ENCODE measurements at regions not wholly inside any gene's neighbourhood (a gene's known extent, or its start where the extent isn't known, plus 50 kb on each side); places are given as distances from the start of the nearest gene placed in this dataset.

GRCh38 chr6:126618639-126619343 is 278.9 kb downstream of the CENPW start:
- no peak overlapping the region for H2AFZ ChIP-seq (replicated peaks)
- Mint-ChIP-seq H3K4me3 (no peak overlapping the region), H3K27me3 (ENCODE audit: insufficient read depth, low read depth) (no peaks in the 10 kb centered on the region), H3K4me1 (no peaks in the 10 kb centered on the region), H3K27ac (no peak overlapping the region), H3K36me3 (no peaks in the 10 kb centered on the region), H3K9me3 (peaks cover 3% of the 10 kb centered on the region)
- H3K9ac ChIP-seq = no peak overlapping the region
- no peaks in the 10 kb centered on the region for H3K4me1 ChIP-seq
- H3K27ac ChIP-seq = no peak overlapping the region
- no peaks in the 10 kb centered on the region for H3K27me3 ChIP-seq
- TF ChIP-seq EZH2phosphoT487 (IDR thresholded peaks at IDR 0.05) = no peak
- TF ChIP-seq CTCF (IDR thresholded peaks at IDR 0.05) = no peak
- no peak for TF ChIP-seq EZH2 (IDR thresholded peaks at IDR 0.05)
- H3F3A ChIP-seq (ENCODE audit: low read depth) = no peaks in the 10 kb centered on the region
- no peaks in the 10 kb centered on the region for H3K36me3 ChIP-seq
- no peak for DNase-seq (ENCODE audit: low spot score)
- no peaks in the 10 kb centered on the region for H3K79me2 ChIP-seq (ENCODE audit: low read depth)
- H3K4me3 ChIP-seq = no peak overlapping the region
- H3K4me2 ChIP-seq = no peak overlapping the region
- no peaks in the 10 kb centered on the region for H4K20me1 ChIP-seq (ENCODE audit: low read depth)
- H3K9me3 ChIP-seq (ENCODE audit: low read depth) = no peaks in the 10 kb centered on the region

GRCh38 chr6:126620719-126621118 is 280.8 kb downstream of the CENPW start:
- Mint-ChIP-seq H3K4me1 (no peaks in the 10 kb centered on the region), H3K27ac (no peak overlapping the region), H3K27me3 (ENCODE audit: insufficient read depth, low read depth) (no peaks in the 10 kb centered on the region)

GRCh38 chr6:126625019-126625418 is 285.1 kb downstream of the CENPW start:
- no peak overlapping the region for H3K27ac ChIP-seq
- Mint-ChIP-seq H3K36me3 (no peaks in the 10 kb centered on the region), H3K4me3 (no peak overlapping the region), H3K4me1 (no peaks in the 10 kb centered on the region), H3K27ac (no peak overlapping the region), H3K9me3 (no peaks in the 10 kb centered on the region), H3K27me3 (ENCODE audit: insufficient read depth, low read depth) (no peaks in the 10 kb centered on the region)
- no peaks in the 10 kb centered on the region for H3F3A ChIP-seq (ENCODE audit: low read depth)
- no peak overlapping the region for H3K4me3 ChIP-seq
- no peak overlapping the region for H2AFZ ChIP-seq (replicated peaks)
- no peaks in the 10 kb centered on the region for H3K36me3 ChIP-seq
- H3K4me1 ChIP-seq = no peaks in the 10 kb centered on the region
- DNase-seq (ENCODE audit: low spot score) = peak; percentile 51
- TF ChIP-seq EZH2phosphoT487 (IDR thresholded peaks at IDR 0.05) = no peak
- TF ChIP-seq CTCF (IDR thresholded peaks at IDR 0.05) = no peak
- no peak for TF ChIP-seq EZH2 (IDR thresholded peaks at IDR 0.05)
- no peaks in the 10 kb centered on the region for H3K27me3 ChIP-seq
- no peak overlapping the region for H3K4me2 ChIP-seq
- no peaks in the 10 kb centered on the region for H3K9me3 ChIP-seq (ENCODE audit: low read depth)
- H3K9ac ChIP-seq = no peak overlapping the region
- H3K79me2 ChIP-seq (ENCODE audit: low read depth) = no peaks in the 10 kb centered on the region
- no peaks in the 10 kb centered on the region for H4K20me1 ChIP-seq (ENCODE audit: low read depth)

More at GRCh38 chr6:126620719-126621118, 280.8 kb downstream of the CENPW start:
- H3K4me1 ChIP-seq = no peaks in the 10 kb centered on the region
- no peaks in the 10 kb centered on the region for H3K79me2 ChIP-seq (ENCODE audit: low read depth)
- TF ChIP-seq EZH2 (IDR thresholded peaks at IDR 0.05) (no peak), CTCF (IDR thresholded peaks at IDR 0.05) (no peak), EZH2phosphoT487 (IDR thresholded peaks at IDR 0.05) (no peak)
- no peak overlapping the region for H2AFZ ChIP-seq (replicated peaks)
- no peaks in the 10 kb centered on the region for H3F3A ChIP-seq (ENCODE audit: low read depth)
- Mint-ChIP-seq H3K4me3 (no peak overlapping the region), H3K36me3 (no peaks in the 10 kb centered on the region), H3K9me3 (no peaks in the 10 kb centered on the region)
- no peaks in the 10 kb centered on the region for H3K9me3 ChIP-seq (ENCODE audit: low read depth)
- no peaks in the 10 kb centered on the region for H4K20me1 ChIP-seq (ENCODE audit: low read depth)
- H3K9ac ChIP-seq = no peak overlapping the region
- no peak overlapping the region for H3K27ac ChIP-seq
- no peak overlapping the region for H3K4me2 ChIP-seq
- H3K4me3 ChIP-seq = no peak overlapping the region
- no peak for DNase-seq (ENCODE audit: low spot score)
- H3K27me3 ChIP-seq = no peaks in the 10 kb centered on the region
- no peaks in the 10 kb centered on the region for H3K36me3 ChIP-seq

Data from neural progenitor cell (in vitro differentiated cells).